WTC11 (cell line): ENCODE measurements at regions not wholly inside any gene's neighbourhood (a gene's known extent, or its start where the extent isn't known, plus 50 kb on each side); places are given as distances from the start of the nearest gene placed in this dataset.

Source experiments
- CREB1 ChIP-seq: sonication (generic); formaldehyde crosslinking; IDR thresholded peaks from 2 replicates; pipeline ENCODE4 v1.8.0; 2023; ENCODE audit warnings: mild to moderate bottlenecking, missing genetic modification reagents
- GABPB1 ChIP-seq: sonication (generic); formaldehyde crosslinking; IDR thresholded peaks from 2 replicates; pipeline ENCODE4 v1.8.1; 2023; ENCODE audit warnings: mild to moderate bottlenecking, missing genetic modification reagents
- NFYB ChIP-seq: sonication (generic); formaldehyde crosslinking; conservative IDR thresholded peaks from 2 replicates; pipeline ENCODE4 v1.8.0; 2022; ENCODE audit warnings: low read depth, missing genetic modification reagents
- NR2C2 ChIP-seq: sonication (generic); formaldehyde crosslinking; IDR thresholded peaks from 2 replicates; pipeline ENCODE4 v1.8.0; 2022; ENCODE audit warnings: mild to moderate bottlenecking, missing genetic modification reagents
- RORB ChIP-seq: fragments of 250-450 bp; sonication (Bioruptor Pico); IDR thresholded peaks from 2 replicates; pipeline ENCODE4 v1.9.0; 2021; ENCODE audit warnings: mild to moderate bottlenecking
- TCF7 ChIP-seq: sonication (generic); formaldehyde crosslinking; IDR thresholded peaks from 2 replicates; pipeline ENCODE4 v1.8.0; 2022; ENCODE audit warnings: mild to moderate bottlenecking, low read depth, missing genetic modification reagents, moderate library complexity
- TP53 ChIP-seq: sonication (generic); formaldehyde crosslinking; IDR thresholded peaks from 2 replicates; pipeline ENCODE4 v1.8.1; 2023; ENCODE audit warnings: mild to moderate bottlenecking, missing genetic modification reagents
- TF ChIP-seq, protein P1 (sequence below): fragments of 200-600 bp; IDR thresholded peaks from 2 replicates; pipeline ENCODE4 v1.8.0; 2022; ENCODE audit warnings: antibody characterized with exemption
- TF ChIP-seq, protein P2 (sequence below): sonication (generic); formaldehyde crosslinking; conservative IDR thresholded peaks from 2 replicates; pipeline ENCODE4 v1.8.1; 2023; ENCODE audit warnings: mild to moderate bottlenecking, low read depth, missing genetic modification reagents, moderate library complexity
- TF ChIP-seq, protein P3 (sequence below): sonication (generic); formaldehyde crosslinking; IDR thresholded peaks from 2 replicates; pipeline ENCODE4 v1.8.0; 2022; ENCODE audit warnings: missing genetic modification reagents

DNA sequence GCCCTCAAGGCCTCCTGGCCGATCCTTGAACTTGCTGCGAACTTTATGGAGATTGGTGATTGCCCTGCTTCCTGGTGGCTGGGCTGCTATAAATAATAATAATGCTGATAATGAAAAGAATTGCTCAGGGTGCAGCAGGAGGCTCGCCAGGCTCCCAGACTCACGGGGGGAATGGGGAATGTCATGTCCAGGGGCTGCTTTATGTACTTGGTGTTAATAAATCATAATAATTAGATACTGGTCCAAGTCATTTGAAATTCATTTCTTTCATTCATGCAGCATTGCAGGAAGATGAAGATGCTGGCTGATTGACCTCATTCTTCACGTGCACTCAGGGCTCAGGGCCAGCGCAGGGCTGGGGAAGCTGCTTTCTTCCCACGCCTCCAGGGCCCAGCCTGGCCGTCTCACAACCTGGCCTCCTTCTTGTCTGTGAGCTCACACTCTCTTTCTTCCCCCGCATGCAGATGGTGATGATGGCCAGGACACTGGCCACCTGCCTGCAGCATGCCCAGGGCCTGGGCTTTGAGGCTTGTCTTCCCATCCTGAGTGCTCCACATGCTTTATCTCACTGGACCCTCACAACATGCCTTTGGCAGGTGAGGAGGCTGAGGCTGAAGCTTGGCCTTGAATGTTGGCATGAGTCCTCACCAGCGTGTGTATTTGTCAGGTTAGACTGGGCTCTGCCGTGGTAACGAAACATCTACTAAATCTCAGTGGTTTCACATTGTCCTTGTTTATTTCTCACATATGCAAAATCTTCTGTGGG is 138.4 kb upstream of the TNS3 start:
- no peak for TF ChIP-seq NFYB
- TF ChIP-seq, protein P1, sequence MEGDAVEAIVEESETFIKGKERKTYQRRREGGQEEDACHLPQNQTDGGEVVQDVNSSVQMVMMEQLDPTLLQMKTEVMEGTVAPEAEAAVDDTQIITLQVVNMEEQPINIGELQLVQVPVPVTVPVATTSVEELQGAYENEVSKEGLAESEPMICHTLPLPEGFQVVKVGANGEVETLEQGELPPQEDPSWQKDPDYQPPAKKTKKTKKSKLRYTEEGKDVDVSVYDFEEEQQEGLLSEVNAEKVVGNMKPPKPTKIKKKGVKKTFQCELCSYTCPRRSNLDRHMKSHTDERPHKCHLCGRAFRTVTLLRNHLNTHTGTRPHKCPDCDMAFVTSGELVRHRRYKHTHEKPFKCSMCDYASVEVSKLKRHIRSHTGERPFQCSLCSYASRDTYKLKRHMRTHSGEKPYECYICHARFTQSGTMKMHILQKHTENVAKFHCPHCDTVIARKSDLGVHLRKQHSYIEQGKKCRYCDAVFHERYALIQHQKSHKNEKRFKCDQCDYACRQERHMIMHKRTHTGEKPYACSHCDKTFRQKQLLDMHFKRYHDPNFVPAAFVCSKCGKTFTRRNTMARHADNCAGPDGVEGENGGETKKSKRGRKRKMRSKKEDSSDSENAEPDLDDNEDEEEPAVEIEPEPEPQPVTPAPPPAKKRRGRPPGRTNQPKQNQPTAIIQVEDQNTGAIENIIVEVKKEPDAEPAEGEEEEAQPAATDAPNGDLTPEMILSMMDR: no peak
- no peak for TF ChIP-seq TCF7
- no peak for TF ChIP-seq NR2C2 (CRISPR knock-in tag)
- TF ChIP-seq GABPB1 (CRISPR knock-in tag): no peak
- TF ChIP-seq RORB (CRISPR knock-in tag): no peak
- TF ChIP-seq, protein P2, sequence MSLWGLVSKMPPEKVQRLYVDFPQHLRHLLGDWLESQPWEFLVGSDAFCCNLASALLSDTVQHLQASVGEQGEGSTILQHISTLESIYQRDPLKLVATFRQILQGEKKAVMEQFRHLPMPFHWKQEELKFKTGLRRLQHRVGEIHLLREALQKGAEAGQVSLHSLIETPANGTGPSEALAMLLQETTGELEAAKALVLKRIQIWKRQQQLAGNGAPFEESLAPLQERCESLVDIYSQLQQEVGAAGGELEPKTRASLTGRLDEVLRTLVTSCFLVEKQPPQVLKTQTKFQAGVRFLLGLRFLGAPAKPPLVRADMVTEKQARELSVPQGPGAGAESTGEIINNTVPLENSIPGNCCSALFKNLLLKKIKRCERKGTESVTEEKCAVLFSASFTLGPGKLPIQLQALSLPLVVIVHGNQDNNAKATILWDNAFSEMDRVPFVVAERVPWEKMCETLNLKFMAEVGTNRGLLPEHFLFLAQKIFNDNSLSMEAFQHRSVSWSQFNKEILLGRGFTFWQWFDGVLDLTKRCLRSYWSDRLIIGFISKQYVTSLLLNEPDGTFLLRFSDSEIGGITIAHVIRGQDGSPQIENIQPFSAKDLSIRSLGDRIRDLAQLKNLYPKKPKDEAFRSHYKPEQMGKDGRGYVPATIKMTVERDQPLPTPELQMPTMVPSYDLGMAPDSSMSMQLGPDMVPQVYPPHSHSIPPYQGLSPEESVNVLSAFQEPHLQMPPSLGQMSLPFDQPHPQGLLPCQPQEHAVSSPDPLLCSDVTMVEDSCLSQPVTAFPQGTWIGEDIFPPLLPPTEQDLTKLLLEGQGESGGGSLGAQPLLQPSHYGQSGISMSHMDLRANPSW (CRISPR knock-in tag): no peak
- no peak for TF ChIP-seq CREB1
- TF ChIP-seq TP53: no peak
- TF ChIP-seq, protein P3, sequence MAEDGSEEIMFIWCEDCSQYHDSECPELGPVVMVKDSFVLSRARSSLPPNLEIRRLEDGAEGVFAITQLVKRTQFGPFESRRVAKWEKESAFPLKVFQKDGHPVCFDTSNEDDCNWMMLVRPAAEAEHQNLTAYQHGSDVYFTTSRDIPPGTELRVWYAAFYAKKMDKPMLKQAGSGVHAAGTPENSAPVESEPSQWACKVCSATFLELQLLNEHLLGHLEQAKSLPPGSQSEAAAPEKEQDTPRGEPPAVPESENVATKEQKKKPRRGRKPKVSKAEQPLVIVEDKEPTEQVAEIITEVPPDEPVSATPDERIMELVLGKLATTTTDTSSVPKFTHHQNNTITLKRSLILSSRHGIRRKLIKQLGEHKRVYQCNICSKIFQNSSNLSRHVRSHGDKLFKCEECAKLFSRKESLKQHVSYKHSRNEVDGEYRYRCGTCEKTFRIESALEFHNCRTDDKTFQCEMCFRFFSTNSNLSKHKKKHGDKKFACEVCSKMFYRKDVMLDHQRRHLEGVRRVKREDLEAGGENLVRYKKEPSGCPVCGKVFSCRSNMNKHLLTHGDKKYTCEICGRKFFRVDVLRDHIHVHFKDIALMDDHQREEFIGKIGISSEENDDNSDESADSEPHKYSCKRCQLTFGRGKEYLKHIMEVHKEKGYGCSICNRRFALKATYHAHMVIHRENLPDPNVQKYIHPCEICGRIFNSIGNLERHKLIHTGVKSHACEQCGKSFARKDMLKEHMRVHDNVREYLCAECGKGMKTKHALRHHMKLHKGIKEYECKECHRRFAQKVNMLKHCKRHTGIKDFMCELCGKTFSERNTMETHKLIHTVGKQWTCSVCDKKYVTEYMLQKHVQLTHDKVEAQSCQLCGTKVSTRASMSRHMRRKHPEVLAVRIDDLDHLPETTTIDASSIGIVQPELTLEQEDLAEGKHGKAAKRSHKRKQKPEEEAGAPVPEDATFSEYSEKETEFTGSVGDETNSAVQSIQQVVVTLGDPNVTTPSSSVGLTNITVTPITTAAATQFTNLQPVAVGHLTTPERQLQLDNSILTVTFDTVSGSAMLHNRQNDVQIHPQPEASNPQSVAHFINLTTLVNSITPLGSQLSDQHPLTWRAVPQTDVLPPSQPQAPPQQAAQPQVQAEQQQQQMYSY: no peak
